Activated B cell treated with CpG ODN at 0.5 μM for 24 hours (primary cell): ENCODE measurements at regions not wholly inside any gene's neighbourhood (a gene's known extent, or its start where the extent isn't known, plus 50 kb on each side); places are given as distances from the start of the nearest gene placed in this dataset.

Experiments used
- ATAC-seq: fragments of 200-7000 bp; cut with Tn5 transposase; one replicate; pipeline ENCODE4 v1.10.0; 2021; ENCODE audit warnings: low read depth, mild to moderate bottlenecking, moderate library complexity
- CTCF ChIA-PET: fragments of 350-600 bp; sonication (Branson Sonifier 250); formaldehyde crosslinking; loops from one replicate; lab custom pipeline; 2021; ENCODE audit warnings: antibody characterized with exemption; lab: Charles Lee
- POLR2A ChIA-PET: fragments of 350-600 bp; sonication (Branson Sonifier 250); formaldehyde crosslinking; loops from one replicate; lab custom pipeline; 2021; ENCODE audit warnings: antibody characterized with exemption; lab: Charles Lee
- DNase-seq: peaks from one replicate; pipeline ENCODE4 v3.0.0; 2022
- H3K27ac Mint-ChIP-seq: one replicate; pipeline ENCODE4 v1.8.0; 2020; ENCODE audit warnings: mixed read lengths
- H3K27me3 Mint-ChIP-seq: one replicate; pipeline ENCODE4 v1.8.0; 2021; ENCODE audit warnings: mixed read lengths
- H3K36me3 Mint-ChIP-seq: one replicate; pipeline ENCODE4 v1.8.0; 2021; ENCODE audit warnings: low read depth, mixed read lengths
- H3K4me1 Mint-ChIP-seq: one replicate; pipeline ENCODE4 v1.8.0; 2021; ENCODE audit warnings: mixed read lengths
- H3K4me3 Mint-ChIP-seq: one replicate; pipeline ENCODE4 v1.8.0; 2020; ENCODE audit warnings: mild to moderate bottlenecking, mixed read lengths
- H3K9me3 Mint-ChIP-seq: one replicate; pipeline ENCODE4 v1.8.0; 2020; ENCODE audit warnings: mixed read lengths
- CTCF ChIP-seq: fragments of 200-600 bp; IDR thresholded peaks from one replicate; pipeline ENCODE4 v1.8.0; 2022; ENCODE audit warnings: antibody characterized with exemption, mild to moderate bottlenecking
- intact Hi-C: fragments of 100-400 bp; cut with micrococcal nuclease; formaldehyde crosslinking; loops from one replicate; pipeline ENCODE4 v1.15.1; 2024

DNA sequence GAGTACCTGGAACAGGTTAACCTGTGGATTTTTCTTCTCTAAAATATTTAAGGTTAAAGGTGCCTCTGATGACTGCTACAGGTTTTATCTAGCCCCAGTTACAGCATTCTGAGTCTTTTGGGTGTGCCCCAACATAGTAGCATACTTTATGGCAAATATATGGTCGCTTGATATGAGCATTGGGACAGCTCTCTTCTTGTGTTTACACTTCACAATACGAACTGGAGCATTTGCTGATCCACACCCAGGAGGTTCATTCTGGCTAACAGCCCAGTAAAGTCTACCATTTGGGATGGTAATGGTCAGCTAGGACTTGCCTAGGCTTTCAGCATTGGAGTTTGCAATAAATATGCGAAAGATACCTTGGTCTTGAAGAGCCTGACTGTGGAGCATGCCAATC lies 101.3 kb downstream of the DISP1 start:
- Mint-ChIP-seq H3K36me3 (peaks cover 17% of the 10 kb centered on the region), H3K4me3 (no peak overlapping the region), H3K27ac (no peak overlapping the region), H3K9me3 (peaks cover 8% of the 10 kb centered on the region), H3K4me1 (no peaks in the 10 kb centered on the region), H3K27me3 (no peaks in the 10 kb centered on the region)
- ChIA-PET POLR2A (no interaction called here), CTCF (no interaction called here)
- intact Hi-C loops, result no loop called here
- DNase-seq (no peak), ATAC-seq (no peak)
- no peak for TF ChIP-seq CTCF

- no peak for ATAC-seq
- POLR2A ChIA-PET, result no interaction called here
- no peak for DNase-seq
- CTCF ChIA-PET, result no interaction called here
- TF ChIP-seq CTCF, result no peak
- Mint-ChIP-seq H3K4me3 (no peak overlapping the region), H3K36me3 (peaks cover 17% of the 10 kb centered on the region), H3K4me1 (no peaks in the 10 kb centered on the region), H3K9me3 (peaks cover 8% of the 10 kb centered on the region), H3K27me3 (no peaks in the 10 kb centered on the region), H3K27ac (no peak overlapping the region)
- intact Hi-C loops, result no loop called here
These were observed 104.1 kb downstream of the DISP1 start for GRCh38 chr1:222918801-222919477.

- Mint-ChIP-seq H3K27me3 (no peaks in the 10 kb centered on the region), H3K9me3 (peaks cover 6% of the 10 kb centered on the region), H3K4me3 (no peak overlapping the region), H3K4me1 (no peaks in the 10 kb centered on the region), H3K36me3 (peaks cover 17% of the 10 kb centered on the region), H3K27ac (no peak overlapping the region)
- no peak for TF ChIP-seq CTCF
- intact Hi-C loops, result no loop called here
- CTCF ChIA-PET, result no interaction called here
- no peak for DNase-seq
- POLR2A ChIA-PET, result no interaction called here
- no peak for ATAC-seq
These were observed 104.6 kb downstream of the DISP1 start for GRCh38 chr1:222919478-222919865.

DNA sequence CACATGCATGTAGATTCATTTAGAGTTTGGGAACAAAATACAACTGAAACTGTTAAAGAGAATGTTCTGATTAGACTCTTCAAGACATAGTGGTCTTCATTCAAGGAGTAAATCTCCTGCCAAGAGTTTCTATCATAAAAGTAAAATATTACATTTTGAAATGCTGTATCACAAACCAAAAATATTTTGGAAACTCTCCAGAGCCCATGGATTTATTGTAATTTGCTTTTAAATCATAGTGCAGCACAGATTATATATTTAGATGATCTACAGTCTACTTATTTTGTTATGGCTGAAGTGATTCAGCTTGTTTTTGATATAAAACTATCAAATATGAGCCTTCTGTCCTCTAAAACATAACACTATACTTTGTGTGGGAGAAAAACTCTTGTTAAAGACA lies 105.3 kb downstream of the DISP1 start:
- H3K36me3 Mint-ChIP-seq, result peaks cover 17% of the 10 kb centered on the region
- CTCF ChIA-PET, result no interaction called here
- H3K9me3 Mint-ChIP-seq, result peaks cover 6% of the 10 kb centered on the region
- POLR2A ChIA-PET, result no interaction called here
- TF ChIP-seq CTCF, result no peak
- no peak overlapping the region for H3K4me3 Mint-ChIP-seq
- intact Hi-C loops, result no loop called here
- no peak overlapping the region for H3K27ac Mint-ChIP-seq
- DNase-seq (no peak), ATAC-seq (no peak)
- H3K4me1 Mint-ChIP-seq, result no peaks in the 10 kb centered on the region
- H3K27me3 Mint-ChIP-seq, result no peaks in the 10 kb centered on the region

GRCh38 chr1:222921945-222922344 lies 107.1 kb downstream of the DISP1 start:
- H3K4me3 Mint-ChIP-seq, result no peak overlapping the region
- TF ChIP-seq CTCF, result no peak
- ChIA-PET POLR2A (no interaction called here), CTCF (no interaction called here)
- H3K27ac Mint-ChIP-seq, result no peak overlapping the region
- DNase-seq (no peak), ATAC-seq (no peak)
- peaks cover 4% of the 10 kb centered on the region for H3K9me3 Mint-ChIP-seq
- H3K27me3 Mint-ChIP-seq, result no peaks in the 10 kb centered on the region
- H3K36me3 Mint-ChIP-seq, result peaks cover 15% of the 10 kb centered on the region
- no peaks in the 10 kb centered on the region for H3K4me1 Mint-ChIP-seq
- intact Hi-C loops, result no loop called here
